Keratinocyte (primary cell): ENCODE measurements at regions not wholly inside any gene's neighbourhood (a gene's known extent, or its start where the extent isn't known, plus 50 kb on each side); places are given as distances from the start of the nearest gene placed in this dataset.

Experiments
- DNase-seq: peaks from one replicate; pipeline ENCODE4 v3.0.0-alpha.2; 2011; ENCODE audit warnings: low read depth, missing footprints, low spot score
- FAIRE-seq: peaks from 2 replicates; lab custom pipeline; 2011; peaks lifted over from hg19 to GRCh38; lab: Jason Lieb, UNC
- H2AFZ ChIP-seq: 2 replicates; pipeline ENCODE4 v1.6.0; 2012; ENCODE audit warnings: low read length, control low read depth, inconsistent platforms; ENCODE audit not compliant: control insufficient read depth
- H3K27ac ChIP-seq: 2 replicates; pipeline ENCODE4 v1.5.1; 2011; ENCODE audit warnings: low read length; ENCODE audit not compliant: control insufficient read depth, insufficient read depth
- H3K27me3 ChIP-seq: 3 replicates; pipeline ENCODE4 v1.6.0; 2011; ENCODE audit warnings: low read length; ENCODE audit not compliant: control insufficient read depth, insufficient read depth; ENCODE audit errors: extremely low read depth
- H3K36me3 ChIP-seq, 2 experiments: 2 replicates in 1 of 2; 3 replicates in 1 of 2; pipeline ENCODE4 v1.5.1; 2011; ENCODE audit warnings: low read length in 2 of 2, mild to moderate bottlenecking in 1 of 2; ENCODE audit not compliant: control insufficient read depth in 2 of 2, insufficient read depth in 2 of 2; ENCODE audit errors: extremely low read depth in 1 of 2
- H3K4me1 ChIP-seq: 3 replicates; pipeline ENCODE4 v1.5.1; 2011; ENCODE audit warnings: low read length; ENCODE audit not compliant: control insufficient read depth, insufficient read depth; ENCODE audit errors: extremely low read depth
- H3K4me2 ChIP-seq: 3 replicates; pipeline ENCODE4 v1.6.0; 2011; ENCODE audit warnings: low read depth, low read length; ENCODE audit not compliant: control insufficient read depth, insufficient read depth; ENCODE audit errors: extremely low read depth
- H3K4me3 ChIP-seq, 3 experiments: fragments of 200-600 bp in 1 of 3; sonication (generic) in 1 of 3; 2 replicates in 2 of 3; 3 replicates in 1 of 3; pipeline ENCODE4 v1.5.1; 2011 to 2016; ENCODE audit warnings: low read length in 3 of 3, mild to moderate bottlenecking in 3 of 3, control low read depth in 2 of 3, inconsistent platforms in 1 of 3, low read depth in 1 of 3, mixed read lengths in 1 of 3, mixed run types in 1 of 3, moderate library complexity in 1 of 3; ENCODE audit not compliant: control insufficient read depth in 2 of 3, insufficient read depth in 2 of 3; ENCODE audit errors: extremely low read depth in 1 of 3
- H3K79me2 ChIP-seq: 2 replicates; pipeline ENCODE4 v1.6.0; 2012; ENCODE audit warnings: low read length; ENCODE audit not compliant: control insufficient read depth, insufficient read depth
- H3K9ac ChIP-seq: 3 replicates; pipeline ENCODE4 v1.6.0; 2011; ENCODE audit warnings: low read length; ENCODE audit not compliant: control insufficient read depth, insufficient read depth; ENCODE audit errors: extremely low read depth
- H3K9me1 ChIP-seq: 3 replicates; pipeline ENCODE4 v1.6.0; 2011; ENCODE audit warnings: low read length; ENCODE audit not compliant: control insufficient read depth, insufficient read depth; ENCODE audit errors: extremely low read depth
- H3K9me3 ChIP-seq: 2 replicates; pipeline ENCODE4 v1.5.1; 2012; ENCODE audit warnings: low read depth, low read length; ENCODE audit not compliant: control insufficient read depth
- H4K20me1 ChIP-seq: 3 replicates; pipeline ENCODE4 v1.6.0; 2011; ENCODE audit warnings: low read length; ENCODE audit not compliant: control insufficient read depth, insufficient read depth; ENCODE audit errors: extremely low read depth
- CTCF ChIP-seq, 3 experiments: IDR thresholded peaks in 1 of 3; conservative IDR thresholded peaks in 1 of 3; optimal IDR thresholded peaks in 1 of 3; 2 replicates in 2 of 3; 3 replicates in 1 of 3; pipeline versions ENCODE3 to v1.5.1; 2011; ENCODE audit warnings: low read length in 3 of 3, mild to moderate bottlenecking in 3 of 3, moderate library complexity in 2 of 3, control low read depth in 1 of 3, inconsistent platforms in 1 of 3; ENCODE audit not compliant: insufficient read depth in 2 of 3; ENCODE audit errors: extremely low read depth in 1 of 3
- EZH2 ChIP-seq: IDR thresholded peaks from one replicate; pipeline ENCODE4 v1.6.1; 2012; ENCODE audit warnings: inconsistent platforms, mild to moderate bottlenecking, low read length, moderate library complexity
- dilution Hi-C: fragments of 300-500 bp; cut with MboI; formaldehyde crosslinking; loops from one replicate; pipeline ENCODE4 v1.7.0; 2020; ENCODE audit warnings: low sequenced_read_pairs; ENCODE audit not compliant: extremely low pct_ligation_motif_present

- FAIRE-seq: no peak
- Histone ChIP-seq H3K9me1 (no peaks in the 10 kb centered on the region), H3K79me2 (no peaks in the 10 kb centered on the region), H4K20me1 (no peaks in the 10 kb centered on the region), H2AFZ (no peak overlapping the region), H3K36me3 (no peaks in the 10 kb centered on the region), H3K27ac (no peak overlapping the region), H3K4me1 (no peaks in the 10 kb centered on the region), H3K4me3 (no peak overlapping the region), H3K9ac (no peak overlapping the region), H3K27me3 (no peaks in the 10 kb centered on the region), H3K9me3 (no peaks in the 10 kb centered on the region), H3K4me2 (no peak overlapping the region)
- TF ChIP-seq CTCF (optimal IDR thresholded peaks at IDR 0.05 in 1 of 3, IDR thresholded peaks at IDR 0.05 in 1 of 3, conservative IDR thresholded peaks at IDR 0.05 in 1 of 3; ENCODE audit: extremely low read depth in 1 of 3, insufficient read depth in 2 of 3, low read length in 3 of 3) (no peak), EZH2 (no peak)
- dilution Hi-C loops: no loop called here
- DNase-seq: no peak
These were observed 69.6 kb upstream of the NDP start for GRCh38 chrX:44042751-44043150.

- no peaks in the 10 kb centered on the region for H3K9me1 ChIP-seq
- FAIRE-seq: no peak
- H3K27me3 ChIP-seq: no peaks in the 10 kb centered on the region
- no peak overlapping the region for H3K27ac ChIP-seq
- no peaks in the 10 kb centered on the region for H4K20me1 ChIP-seq
- no peak for DNase-seq
- no peak overlapping the region for H3K4me2 ChIP-seq
- no peak overlapping the region for H3K4me3 ChIP-seq
- H3K4me1 ChIP-seq: no peaks in the 10 kb centered on the region
- TF ChIP-seq CTCF (optimal IDR thresholded peaks at IDR 0.05 in 1 of 3, IDR thresholded peaks at IDR 0.05 in 1 of 3, conservative IDR thresholded peaks at IDR 0.05 in 1 of 3; ENCODE audit: extremely low read depth in 1 of 3, insufficient read depth in 2 of 3, low read length in 3 of 3) (no peak), EZH2 (no peak)
- no peak overlapping the region for H2AFZ ChIP-seq
- H3K9ac ChIP-seq: no peak overlapping the region
- H3K9me3 ChIP-seq: no peaks in the 10 kb centered on the region
- no peaks in the 10 kb centered on the region for H3K79me2 ChIP-seq
- H3K36me3 ChIP-seq: no peaks in the 10 kb centered on the region
- dilution Hi-C loops: no loop called here
These were observed 68.9 kb upstream of the NDP start for GRCh38 chrX:44042116-44042515.
